HG03103 (cell line): ENCODE measurements at regions not wholly inside any gene's neighbourhood (a gene's known extent, or its start where the extent isn't known, plus 50 kb on each side); places are given as distances from the start of the nearest gene placed in this dataset.

Source experiments
- ATAC-seq: cut with Tn5 transposase; IDR thresholded peaks from one replicate; pipeline ENCODE4 v1.9.1; 2021; ENCODE audit warnings: low read depth; ENCODE audit not compliant: unreplicated experiment

DNA sequence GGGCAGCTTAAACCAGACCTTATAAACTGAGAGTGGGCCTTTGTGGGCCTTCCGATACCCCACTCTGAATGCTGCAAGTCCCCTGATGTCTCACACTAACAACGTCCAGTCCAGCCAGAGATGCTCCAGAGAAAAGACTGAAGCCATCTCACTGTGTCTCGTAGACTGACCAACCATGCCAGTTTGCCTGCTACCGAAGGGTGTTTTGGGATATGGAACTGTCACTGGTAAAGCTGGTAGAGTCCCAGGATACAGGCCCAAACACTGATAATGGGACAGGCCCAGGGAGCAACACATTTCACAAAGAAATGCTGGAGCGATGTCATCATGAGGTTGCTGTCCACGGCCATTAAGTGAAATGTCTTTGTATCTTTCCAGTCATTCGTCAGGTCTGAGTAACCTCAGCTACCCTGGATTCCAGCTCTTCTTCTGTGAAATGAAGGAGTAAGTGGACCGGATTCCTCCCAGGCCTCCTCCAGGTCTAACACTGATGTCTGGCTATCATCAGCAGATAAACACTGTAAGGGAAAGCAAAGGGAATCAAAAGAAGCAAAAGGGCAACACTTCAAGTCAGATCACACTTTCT is 81.6 kb downstream of the SLC5A7 start:
- no peak for ATAC-seq

DNA sequence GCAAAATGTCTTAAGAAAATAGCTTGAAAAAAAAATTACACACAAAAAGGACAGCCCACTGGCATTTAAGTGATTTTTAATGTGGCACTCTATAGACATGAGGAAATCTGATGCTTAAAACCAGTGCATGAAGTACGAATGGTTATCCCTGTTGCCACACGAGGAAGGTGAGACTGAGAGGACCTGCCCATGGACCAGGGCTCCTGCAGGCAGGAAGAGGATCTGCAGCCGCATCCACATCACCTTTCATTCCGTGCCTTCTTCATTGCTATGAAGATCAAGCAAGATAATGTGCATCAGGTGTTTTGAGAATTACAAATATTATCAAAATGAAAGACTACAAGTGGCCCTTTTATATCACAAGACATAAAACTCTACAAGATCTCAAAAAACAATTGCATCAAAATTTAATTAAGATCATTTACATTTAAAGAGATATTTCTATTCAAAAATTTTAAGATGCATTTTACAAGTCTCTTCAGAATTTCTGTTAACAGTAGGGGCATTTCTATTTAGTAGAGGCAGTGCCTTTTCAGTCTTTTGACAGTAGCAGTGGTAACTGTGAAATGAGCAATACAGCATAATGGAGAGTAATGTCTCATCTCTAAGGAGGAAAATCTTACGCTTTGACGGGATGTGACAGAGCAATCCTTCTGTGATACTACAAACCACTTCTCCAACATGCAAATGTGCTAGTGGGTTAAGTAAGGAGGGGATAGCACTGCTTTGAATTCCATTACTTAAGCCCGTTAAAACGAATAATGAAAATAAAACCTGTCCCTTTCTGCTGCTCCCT is 83.4 kb downstream of the SLC5A7 start:
- no peak for ATAC-seq

DNA sequence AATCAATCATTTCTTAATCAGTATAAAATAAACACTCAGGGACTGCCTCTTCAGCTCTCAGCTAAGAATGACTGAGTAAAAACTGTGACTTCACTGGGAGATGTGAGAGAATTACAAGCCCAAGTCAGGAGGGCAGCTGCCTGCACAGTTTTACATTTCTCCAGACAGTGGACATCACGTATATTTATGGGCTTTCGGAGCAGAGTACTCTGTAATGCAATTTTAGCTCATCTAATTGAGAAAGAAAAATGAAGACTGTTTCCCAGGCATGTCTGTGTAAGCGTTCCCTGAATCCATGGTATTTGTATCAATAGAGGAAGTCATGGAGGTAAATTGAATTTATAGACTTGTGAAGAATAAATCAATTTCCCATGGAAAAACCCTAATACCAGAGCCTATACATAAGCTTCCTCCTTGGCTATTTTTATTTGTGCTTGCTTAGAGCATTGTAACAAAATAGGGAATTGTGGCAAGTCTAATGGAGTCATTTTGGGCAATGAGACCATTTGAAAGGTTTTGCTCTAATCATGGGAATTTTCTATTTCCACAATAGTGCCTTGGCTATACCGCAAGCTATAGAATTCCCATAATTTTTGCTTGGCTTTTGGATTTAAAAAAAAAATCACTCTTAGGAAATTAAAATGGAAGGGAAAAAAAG is 87.2 kb downstream of the SLC5A7 start:
- no peak for ATAC-seq

DNA sequence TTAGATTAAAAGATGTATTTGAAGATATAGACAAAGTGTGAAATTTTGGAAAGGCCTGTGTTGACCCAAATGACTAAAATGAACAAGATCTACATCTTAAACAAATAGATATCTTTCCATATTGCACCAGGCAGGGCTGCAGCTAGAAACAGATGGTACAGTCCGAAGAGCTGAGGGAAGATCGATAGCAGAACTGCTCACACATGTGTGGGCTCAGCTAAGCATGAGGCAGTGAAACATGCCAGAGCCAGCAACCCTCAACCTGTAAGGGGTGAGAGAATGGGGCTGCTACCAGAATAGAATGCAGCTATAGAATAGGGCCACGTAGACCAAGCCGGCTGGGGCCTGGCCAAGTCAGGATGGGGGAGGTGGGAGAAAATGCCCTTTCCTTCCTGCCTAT is 87.8 kb downstream of the SLC5A7 start:
- no peak for ATAC-seq

DNA sequence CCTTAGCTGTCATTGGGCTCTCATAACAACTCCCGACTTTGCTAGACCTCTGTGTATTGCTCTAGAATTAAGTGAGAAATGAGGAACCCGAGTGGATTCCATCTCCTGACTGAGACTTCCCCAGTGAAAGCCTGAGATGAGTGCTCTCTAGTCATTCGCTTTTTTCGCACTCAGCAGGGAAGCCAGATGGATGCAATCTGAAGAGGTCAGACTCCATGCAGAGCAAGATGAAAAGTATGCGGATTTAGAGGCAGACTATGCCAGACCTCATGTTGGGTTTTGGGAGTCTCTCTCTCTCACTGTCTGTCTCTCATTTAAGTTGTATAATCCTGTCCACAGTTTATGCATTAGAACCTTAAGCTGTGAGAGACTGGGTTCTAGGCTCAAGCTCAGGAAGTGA is 88.6 kb downstream of the SLC5A7 start:
- no peak for ATAC-seq

DNA sequence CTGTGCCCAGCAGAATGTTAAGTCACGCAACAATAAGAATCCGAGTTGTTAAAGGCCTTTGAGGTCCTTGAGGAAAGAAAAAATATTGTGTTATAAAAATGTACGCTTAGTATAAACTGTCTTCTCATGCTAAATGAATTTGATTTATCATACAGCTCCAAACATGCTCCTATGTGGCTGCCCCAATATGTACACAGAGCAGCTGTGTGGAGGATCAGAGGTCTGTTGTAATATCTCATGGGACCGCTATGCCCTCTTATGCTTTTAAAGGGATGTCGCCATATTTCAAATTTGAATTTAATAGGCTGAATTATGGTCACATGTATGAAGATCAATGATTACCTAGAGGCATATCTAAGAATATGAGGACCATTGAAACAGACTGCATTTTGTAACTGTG is 90.2 kb downstream of the SLC5A7 start:
- no peak for ATAC-seq

DNA sequence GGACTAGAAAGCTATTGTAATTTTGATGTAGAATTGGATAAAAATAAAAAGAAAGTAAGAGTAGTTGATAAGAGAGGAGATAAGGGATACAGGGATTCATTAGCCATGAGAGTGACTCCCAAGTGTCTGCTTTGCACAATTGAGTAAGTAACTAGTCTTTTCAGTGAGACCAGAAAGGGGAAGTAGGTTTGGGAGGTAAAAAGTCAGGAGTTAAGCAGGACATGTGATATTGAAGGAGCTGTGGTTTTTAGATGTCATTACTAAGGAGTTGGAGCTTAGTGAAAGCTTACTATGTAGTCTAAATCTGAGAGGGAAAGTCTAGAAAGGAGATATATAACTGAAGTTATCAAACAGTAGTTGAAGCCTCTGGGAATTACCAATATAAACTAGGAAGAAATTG is 93.4 kb downstream of the SLC5A7 start:
- no peak for ATAC-seq

DNA sequence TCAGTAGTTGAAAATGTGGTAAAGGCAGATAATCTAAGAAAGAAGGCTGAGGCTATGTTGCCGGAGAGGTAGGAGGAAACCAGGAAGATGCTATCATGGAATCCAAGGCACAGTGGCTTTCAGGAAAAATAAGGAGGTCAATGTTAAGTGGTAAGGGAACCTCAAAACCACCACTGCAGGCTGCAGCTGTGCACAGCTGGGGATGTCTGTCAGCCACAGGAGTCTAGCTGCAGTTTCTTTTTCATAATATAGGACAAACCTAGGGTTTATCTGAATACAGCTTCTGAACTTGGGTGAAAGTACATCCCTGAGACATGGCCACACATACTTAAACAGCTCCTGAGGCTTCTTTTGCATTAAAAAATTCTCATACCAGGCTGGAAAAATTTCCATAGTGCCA is 93.9 kb downstream of the SLC5A7 start:
- no peak for ATAC-seq

DNA sequence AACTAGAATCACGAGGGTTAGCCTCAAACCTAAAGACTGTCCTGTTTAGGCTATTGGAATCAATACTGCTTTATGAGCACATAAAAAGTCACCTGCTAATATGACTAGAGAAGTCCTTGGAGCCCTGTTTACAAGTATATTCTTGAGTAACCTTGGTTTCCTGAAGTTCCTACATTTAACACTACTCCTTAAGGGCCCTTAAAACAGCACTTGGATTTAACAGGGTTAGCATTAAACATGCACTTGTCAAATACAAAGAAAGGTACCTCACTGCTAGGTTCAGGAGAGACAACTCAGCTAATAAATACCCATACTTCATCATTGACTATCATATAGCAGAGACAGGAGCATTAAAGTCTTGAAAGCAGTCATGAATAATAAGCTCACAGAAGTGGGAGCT is 96.7 kb downstream of the SLC5A7 start:
- ATAC-seq = no peak

DNA sequence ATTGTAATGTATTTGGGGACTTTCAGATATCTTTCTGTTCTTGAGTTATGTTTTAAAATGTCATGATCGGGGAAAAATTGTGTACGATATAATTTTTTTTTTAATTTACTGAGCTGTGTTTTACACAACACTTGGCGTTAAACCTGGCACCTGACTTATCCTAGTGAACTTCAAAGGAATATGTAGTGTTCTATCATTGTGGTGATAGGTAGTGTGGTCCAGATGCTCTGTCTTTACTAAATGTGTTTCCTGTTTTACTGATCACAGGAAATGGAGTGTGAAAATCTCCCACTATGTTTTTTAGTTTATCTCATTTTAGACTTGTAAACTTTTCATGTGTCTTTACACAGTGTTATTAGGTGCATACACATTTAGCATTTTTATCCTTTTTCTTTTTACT is 98.0 kb downstream of the SLC5A7 start:
- no peak for ATAC-seq

DNA sequence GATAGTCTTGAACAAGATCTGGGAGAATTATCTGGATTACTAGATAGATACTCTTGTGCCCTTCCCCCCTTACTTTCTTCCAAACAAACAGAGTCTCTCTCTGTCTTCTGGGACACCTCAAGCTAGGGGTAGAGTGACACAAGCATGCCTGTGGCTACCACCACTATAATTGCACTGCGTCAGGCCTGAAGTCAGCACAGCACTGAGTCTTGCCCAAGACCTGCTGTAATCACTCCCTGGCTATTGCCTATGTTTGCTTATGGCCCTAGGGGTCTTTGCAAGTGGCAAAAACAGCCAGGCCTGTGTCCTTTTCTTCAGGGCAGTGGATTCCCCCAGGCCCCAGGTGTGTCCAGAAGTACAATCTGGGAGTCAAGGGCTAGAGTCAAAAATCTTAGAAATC is 106.6 kb downstream of the SLC5A7 start:
- no peak for ATAC-seq

DNA sequence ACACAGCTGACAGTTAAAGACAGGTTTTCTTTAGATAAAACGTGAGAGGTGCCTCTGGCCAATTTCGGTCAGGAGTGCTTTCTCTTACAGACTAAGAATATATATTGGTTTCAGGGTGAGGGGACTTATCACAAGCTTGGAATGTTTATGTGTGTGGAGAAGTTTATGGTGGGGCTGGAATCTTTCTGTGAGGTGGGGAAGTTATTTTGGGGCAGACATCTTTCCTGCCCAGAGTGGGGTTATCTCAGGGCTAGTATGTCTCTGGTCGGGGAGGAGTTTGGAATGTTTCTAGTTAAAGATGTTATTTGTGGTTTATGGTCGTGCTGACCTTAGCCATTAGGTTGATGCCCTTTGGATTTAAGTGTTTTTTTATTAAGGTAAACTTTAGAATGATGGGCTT is 115.2 kb downstream of the SLC5A7 start:
- ATAC-seq = no peak

DNA sequence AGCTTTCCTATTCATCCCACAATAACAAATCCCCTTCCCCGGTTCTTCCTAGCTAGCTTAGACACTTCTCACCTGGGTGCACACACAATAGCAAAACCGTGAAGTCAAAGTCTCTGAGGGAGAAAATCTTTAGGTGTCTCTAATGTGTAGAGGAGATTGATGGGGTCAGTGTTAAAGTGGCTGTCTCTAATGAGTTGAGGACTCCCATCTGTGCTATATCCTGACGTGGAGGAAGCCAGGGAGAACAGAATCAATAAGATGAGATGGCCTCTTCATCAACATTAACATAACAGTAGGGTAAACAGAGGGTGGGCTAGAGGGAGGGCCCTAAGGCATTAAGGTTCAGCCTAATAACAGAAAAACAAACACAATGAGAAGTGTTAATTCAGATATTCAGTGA is 120.4 kb downstream of the SLC5A7 start:
- ATAC-seq = no peak

DNA sequence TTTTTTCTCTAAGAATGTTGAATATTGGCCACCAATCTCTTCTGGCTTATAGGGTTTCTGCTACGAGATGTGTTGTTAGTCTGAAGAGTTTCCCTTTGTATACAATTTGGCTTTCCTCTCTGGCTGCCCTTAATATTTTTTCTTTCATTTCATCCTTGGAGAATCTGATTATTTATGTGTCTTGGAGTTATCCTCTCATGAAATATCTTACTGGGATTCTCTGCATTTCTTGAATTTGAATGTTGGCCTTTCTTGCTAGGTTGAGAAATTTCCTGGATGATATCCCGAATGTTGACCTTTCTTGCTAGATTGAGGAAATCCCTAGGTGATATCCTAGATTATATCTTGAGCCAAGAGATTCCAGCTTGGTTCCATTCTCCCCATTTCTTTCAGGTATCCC is 125.6 kb downstream of the SLC5A7 start:
- no peak for ATAC-seq

DNA sequence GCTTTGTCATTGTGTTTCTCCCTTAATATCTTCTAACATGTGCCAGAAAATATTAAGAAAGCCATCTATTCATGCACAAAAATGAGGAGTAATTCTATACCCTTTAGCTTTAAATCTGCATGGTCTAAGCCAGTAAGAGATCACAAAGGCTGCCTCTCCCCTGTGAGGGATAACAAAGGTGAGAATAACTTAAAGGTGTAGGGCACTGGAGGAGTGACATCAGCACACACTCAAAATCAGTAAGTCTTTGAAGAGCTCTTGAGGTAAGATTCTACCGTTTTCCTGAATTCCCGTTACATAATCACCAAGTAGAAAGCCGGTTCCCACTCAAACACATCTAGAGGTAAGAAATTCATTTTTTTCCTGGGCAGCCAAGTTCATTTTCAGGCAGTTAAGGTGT is 123.9 kb upstream of the SULT1C3 start:
- no peak for ATAC-seq

DNA sequence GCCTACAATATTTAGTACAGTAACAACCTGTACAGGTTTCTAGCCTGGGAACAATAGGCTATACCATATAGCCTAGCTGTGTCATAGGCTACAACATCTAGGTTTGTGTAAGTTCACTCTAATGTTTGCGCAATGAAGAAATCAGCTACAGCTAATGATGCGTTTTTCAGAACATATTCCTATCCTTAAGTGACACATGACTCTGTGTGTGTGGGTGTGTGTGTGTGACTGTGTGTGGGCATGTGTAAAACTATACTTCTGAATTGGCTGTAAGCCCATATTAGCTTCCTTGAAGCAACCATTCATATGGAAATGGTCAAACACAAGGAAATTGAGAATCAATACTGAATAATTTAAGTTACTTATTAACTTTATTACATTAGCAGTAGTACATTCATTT is 120.8 kb upstream of the SULT1C3 start:
- no peak for ATAC-seq

DNA sequence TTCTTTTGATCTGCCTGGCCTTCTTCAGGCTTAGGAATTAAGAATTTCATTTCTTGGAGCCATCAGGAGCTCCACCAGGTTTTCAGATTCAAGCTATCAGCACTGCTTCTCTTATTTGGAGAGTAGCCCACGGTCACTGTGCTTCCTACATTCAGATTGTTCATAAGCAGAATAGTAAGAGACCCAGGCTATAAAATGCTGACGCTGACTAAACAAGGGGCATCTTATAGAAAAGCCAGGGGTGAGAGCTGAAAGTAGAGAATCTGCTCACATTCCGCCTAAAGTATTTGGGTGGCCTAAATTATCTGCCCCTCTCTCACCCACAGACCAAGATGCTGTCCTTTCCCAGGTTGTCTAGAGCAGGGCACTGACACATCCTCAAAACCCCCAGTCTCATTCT is 120.3 kb upstream of the SULT1C3 start:
- ATAC-seq = no peak

DNA sequence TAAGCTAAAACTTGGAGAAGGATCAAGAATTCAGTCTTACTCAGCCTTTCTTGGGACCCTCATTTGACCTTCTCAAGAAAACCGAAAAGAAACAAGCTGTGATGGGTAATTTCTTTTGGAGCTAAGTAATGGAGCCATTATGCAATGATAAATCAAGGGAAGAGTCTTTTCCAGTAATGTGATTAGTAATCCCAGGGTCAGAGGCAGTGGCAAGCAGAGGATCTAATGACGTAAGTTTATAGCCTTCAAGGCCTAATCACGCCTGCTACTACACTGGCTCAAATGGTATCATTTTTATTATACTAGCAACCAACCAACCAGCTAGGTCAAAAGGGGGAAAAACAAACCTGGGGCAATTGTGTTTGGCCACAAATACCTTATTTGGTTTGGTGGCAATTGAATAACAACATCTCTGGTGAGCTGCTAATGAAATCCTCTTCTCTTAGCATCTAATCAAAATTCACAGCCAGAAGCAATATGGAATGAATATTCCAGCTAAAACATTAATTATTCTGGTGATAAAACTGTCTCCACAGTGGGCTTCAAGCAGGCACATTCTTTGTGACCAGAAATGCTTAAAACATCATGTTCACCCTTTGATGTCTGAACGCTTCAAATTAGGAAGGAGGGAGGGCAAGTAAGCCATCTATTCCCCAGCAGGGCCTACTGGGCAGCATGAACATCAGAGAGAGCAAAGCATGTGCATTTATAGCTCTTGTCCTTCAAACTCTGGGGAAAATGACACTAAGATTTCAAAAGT is 114.9 kb upstream of the SULT1C3 start:
- ATAC-seq = no peak

DNA sequence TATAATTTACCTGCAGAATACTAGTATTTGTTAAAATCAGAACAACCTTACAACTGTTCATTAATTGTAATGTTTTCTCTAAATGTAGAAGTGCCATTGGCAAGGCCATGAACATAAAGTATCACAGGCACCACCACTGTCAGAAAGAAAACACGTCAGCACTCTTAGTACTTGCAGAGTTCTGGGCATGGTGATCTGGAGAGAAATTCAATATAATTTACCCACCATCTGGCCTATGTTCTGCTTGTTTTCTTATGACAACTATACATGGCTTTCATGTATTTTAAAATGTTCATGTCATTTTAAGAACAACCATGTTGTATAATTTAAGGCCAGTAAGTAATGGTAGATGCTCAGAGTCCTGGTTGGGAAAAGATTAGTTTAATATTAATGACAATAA is 114.2 kb upstream of the SULT1C3 start:
- no peak for ATAC-seq

DNA sequence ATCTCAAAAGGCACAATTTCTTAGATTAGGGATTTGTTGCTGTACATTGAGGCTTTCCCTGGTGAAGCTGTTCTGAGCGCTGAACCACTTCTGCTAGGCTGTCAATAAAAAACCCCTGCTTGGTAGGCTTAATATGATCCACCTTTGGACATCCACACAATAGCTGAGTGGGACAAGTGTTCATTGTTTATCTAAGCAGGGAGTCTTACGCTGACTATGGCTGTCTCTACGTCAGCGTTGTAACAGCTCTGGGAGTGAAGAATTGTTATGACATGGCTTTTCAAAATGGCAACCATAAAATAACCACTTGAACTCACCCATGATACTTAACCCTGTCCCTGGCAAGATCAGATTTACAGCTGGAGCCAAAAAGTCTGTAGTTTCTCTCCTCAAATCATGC is 111.5 kb upstream of the SULT1C3 start:
- no peak for ATAC-seq

DNA sequence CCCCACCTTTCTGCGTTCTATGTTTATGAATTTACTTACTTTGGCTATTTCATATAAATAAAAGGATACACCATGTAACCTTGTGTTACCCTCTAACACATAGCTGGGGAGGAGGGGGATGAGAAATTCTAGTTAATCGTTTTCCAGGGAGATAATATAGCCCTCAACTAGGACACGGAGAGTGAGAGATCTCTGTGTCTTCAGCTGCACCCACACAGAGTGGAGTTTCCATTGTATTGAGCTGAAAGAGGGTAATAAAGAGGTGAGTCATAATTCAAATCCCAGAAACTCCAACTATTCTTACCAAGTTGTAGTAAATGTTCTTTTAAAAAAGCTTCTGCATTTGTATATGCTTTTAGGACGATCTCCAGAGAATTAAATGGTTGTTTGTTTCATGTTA is 110.1 kb upstream of the SULT1C3 start:
- no peak for ATAC-seq
